Neural crest cell (in vitro differentiated cells): ENCODE measurements at regions not wholly inside any gene's neighbourhood (a gene's known extent, or its start where the extent isn't known, plus 50 kb on each side); places are given as distances from the start of the nearest gene placed in this dataset.

ENCODE experiments used
- DNase-seq: peaks from one replicate; pipeline ENCODE4 v3.0.0; 2021; ENCODE audit warnings: low read depth, mixed read lengths, low spot score
- H3K27ac Mint-ChIP-seq: one replicate; pipeline ENCODE4 v1.8.0; 2021; ENCODE audit warnings: mild to moderate bottlenecking, mixed read lengths; ENCODE audit not compliant: unreplicated experiment
- H3K27me3 Mint-ChIP-seq: 2 replicates; pipeline ENCODE4 v1.8.0; 2021; ENCODE audit warnings: low read depth, mild to moderate bottlenecking, mixed read lengths
- H3K36me3 Mint-ChIP-seq: 2 replicates; pipeline ENCODE4 v1.8.0; 2021; ENCODE audit warnings: low read depth, mild to moderate bottlenecking, mixed read lengths
- H3K4me1 Mint-ChIP-seq: 2 replicates; pipeline ENCODE4 v1.8.0; 2021; ENCODE audit warnings: mixed read lengths
- H3K4me3 Mint-ChIP-seq: one replicate; pipeline ENCODE4 v1.8.0; 2021; ENCODE audit warnings: mild to moderate bottlenecking, mixed read lengths
- H3K9me3 Mint-ChIP-seq: 2 replicates; pipeline ENCODE4 v1.8.0; 2021; ENCODE audit warnings: mixed read lengths
- CTCF ChIP-seq: fragments of 200-600 bp; sonication (generic); conservative IDR thresholded peaks from 2 replicates; pipeline ENCODE4 v1.5.0; 2021; ENCODE audit warnings: antibody characterized with exemption, mild to moderate bottlenecking

GRCh38 chr4:177569434-177569833 lies 127.2 kb upstream of the AGA start:
- DNase-seq, result no peak
- H3K27me3 Mint-ChIP-seq, result no peaks in the 10 kb centered on the region
- H3K9me3 Mint-ChIP-seq, result no peaks in the 10 kb centered on the region
- no peaks in the 10 kb centered on the region for H3K4me1 Mint-ChIP-seq
- no peak overlapping the region for H3K27ac Mint-ChIP-seq
- TF ChIP-seq CTCF, result no peak
- H3K36me3 Mint-ChIP-seq, result no peaks in the 10 kb centered on the region
- no peak overlapping the region for H3K4me3 Mint-ChIP-seq

- DNase-seq, result no peak
- Mint-ChIP-seq H3K27me3 (no peaks in the 10 kb centered on the region), H3K36me3 (no peaks in the 10 kb centered on the region), H3K9me3 (no peaks in the 10 kb centered on the region), H3K4me3 (no peak overlapping the region), H3K4me1 (no peaks in the 10 kb centered on the region), H3K27ac (no peak overlapping the region)
- TF ChIP-seq CTCF, result no peak
These were observed 131.3 kb upstream of the AGA start for GRCh38 chr4:177573507-177573906.

GRCh38 chr4:177574446-177574845 lies 132.2 kb upstream of the AGA start:
- no peak overlapping the region for H3K27ac Mint-ChIP-seq

GRCh38 chr4:177579649-177580048 lies 137.4 kb upstream of the AGA start:
- no peaks in the 10 kb centered on the region for H3K27me3 Mint-ChIP-seq
- H3K9me3 Mint-ChIP-seq, result no peaks in the 10 kb centered on the region
- DNase-seq, result no peak
- no peak for TF ChIP-seq CTCF
- no peak overlapping the region for H3K4me3 Mint-ChIP-seq
- H3K4me1 Mint-ChIP-seq, result no peaks in the 10 kb centered on the region
- no peak overlapping the region for H3K27ac Mint-ChIP-seq
- no peaks in the 10 kb centered on the region for H3K36me3 Mint-ChIP-seq

More at GRCh38 chr4:177574446-177574845, 132.2 kb upstream of the AGA start:
- DNase-seq, result no peak
- Mint-ChIP-seq H3K9me3 (no peaks in the 10 kb centered on the region), H3K4me3 (no peak overlapping the region), H3K4me1 (no peaks in the 10 kb centered on the region), H3K36me3 (no peaks in the 10 kb centered on the region), H3K27me3 (no peaks in the 10 kb centered on the region)
- no peak for TF ChIP-seq CTCF

GRCh38 chr4:177582992-177583391 lies 140.8 kb upstream of the AGA start:
- no peak for TF ChIP-seq CTCF
- Mint-ChIP-seq H3K27ac (no peak overlapping the region), H3K4me3 (no peak overlapping the region), H3K27me3 (no peaks in the 10 kb centered on the region), H3K4me1 (no peaks in the 10 kb centered on the region), H3K36me3 (no peaks in the 10 kb centered on the region), H3K9me3 (no peaks in the 10 kb centered on the region)
- no peak for DNase-seq

GRCh38 chr4:177587989-177588388 lies 145.8 kb upstream of the AGA start:
- Mint-ChIP-seq H3K4me3 (no peak overlapping the region), H3K27ac (no peak overlapping the region), H3K36me3 (no peaks in the 10 kb centered on the region), H3K4me1 (no peaks in the 10 kb centered on the region), H3K9me3 (no peaks in the 10 kb centered on the region), H3K27me3 (no peaks in the 10 kb centered on the region)
- DNase-seq, result no peak
- TF ChIP-seq CTCF, result no peak
